ENCODE measurements at regions not wholly inside any gene's neighbourhood (a gene's known extent, or its start where the extent isn't known, plus 50 kb on each side); places are given as distances from the start of the nearest gene placed in this dataset.
"Not testable (repeated sequence)": the region's sequence is repeated elsewhere in the genome, so short reads cannot be mapped to it uniquely, and the experiment has no call there.

- DNase-seq (ENCODE audit: low read depth) = no peak
Observed at GRCh38 chr20:53668992-53669391, 75.4 kb upstream of the ZNF217 start.

GRCh38 chr20:53666144-53666543, 72.5 kb upstream of the ZNF217 start:
- DNase-seq (ENCODE audit: low read depth) = no peak

- no peak for DNase-seq (ENCODE audit: low read depth)
Observed at GRCh38 chr20:53664121-53664520, 70.5 kb upstream of the ZNF217 start.

GRCh38 chr20:53663521-53663920, 69.9 kb upstream of the ZNF217 start:
- DNase-seq (ENCODE audit: low read depth) = not testable (repeated sequence)

DNA sequence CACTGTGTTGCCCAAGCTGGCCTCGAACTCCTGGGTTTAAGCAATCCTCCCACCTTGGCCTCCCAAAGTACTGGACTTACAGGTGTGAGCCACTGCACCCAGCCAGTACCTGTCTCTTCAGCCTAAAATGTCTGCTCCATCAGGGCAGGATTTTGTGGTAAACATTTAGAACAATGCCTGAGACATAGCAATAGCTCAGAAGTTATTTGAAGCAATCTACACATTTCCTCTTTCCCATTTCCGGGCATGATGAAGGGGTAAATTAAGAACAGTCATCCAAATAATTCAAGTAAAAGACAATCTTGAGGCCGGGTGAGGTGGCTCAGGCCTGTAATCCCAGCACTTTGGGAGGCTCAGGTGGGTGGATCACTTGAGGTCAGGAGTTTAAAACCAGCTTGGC, 69.0 kb upstream of the ZNF217 start:
- DNase-seq (ENCODE audit: low read depth) = no peak

- no peak for DNase-seq (ENCODE audit: low read depth)
Observed at GRCh38 chr20:53660947-53661381, 67.3 kb upstream of the ZNF217 start.

DNA sequence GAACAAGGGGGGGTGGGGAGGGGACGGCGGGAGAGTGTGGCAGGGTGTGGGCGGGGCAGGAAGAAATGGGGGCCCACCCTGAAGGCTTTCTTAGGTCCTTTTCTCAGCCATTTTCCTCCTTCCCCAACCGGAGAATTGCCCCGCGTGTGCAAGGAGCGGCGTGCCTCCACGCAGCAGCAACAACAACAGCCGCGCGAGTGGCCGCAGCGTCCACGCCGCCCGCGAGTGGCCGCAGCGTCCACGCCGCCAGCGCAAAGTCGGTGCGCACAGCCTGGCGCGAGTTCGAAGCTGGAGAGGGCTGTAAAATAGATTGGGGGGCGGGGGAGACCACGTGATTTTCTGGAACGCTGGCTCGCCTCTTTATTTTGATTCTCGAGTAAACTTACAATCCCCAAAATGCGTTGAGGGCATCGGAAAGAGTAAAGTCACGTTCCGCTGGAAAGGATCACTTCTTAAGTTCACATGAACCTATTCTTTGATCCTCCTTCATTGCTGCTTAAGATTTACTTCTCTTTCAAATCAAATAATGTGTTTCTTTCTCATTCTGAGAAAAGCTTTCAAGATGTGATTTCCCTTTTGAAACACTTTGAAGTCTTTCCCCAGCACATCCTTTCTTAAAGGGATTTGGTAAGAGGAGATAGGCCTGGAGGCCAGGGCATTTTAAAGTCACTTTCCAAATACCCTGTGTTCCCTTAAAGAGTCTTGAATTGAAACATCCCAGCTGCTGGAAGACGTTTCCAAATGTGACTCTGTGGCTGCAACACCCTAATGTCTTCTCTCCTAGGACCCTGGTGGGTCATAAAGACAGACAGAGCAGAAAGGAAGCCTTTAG, 66.7 kb upstream of the ZNF217 start:
- peak; percentile 20 for DNase-seq (ENCODE audit: low read depth)

GRCh38 chr20:53658973-53659372, 65.3 kb upstream of the ZNF217 start:
- DNase-seq (ENCODE audit: low read depth) = no peak

GRCh38 chr20:53658322-53658721, 64.7 kb upstream of the ZNF217 start:
- DNase-seq (ENCODE audit: low read depth) = no peak

DNA sequence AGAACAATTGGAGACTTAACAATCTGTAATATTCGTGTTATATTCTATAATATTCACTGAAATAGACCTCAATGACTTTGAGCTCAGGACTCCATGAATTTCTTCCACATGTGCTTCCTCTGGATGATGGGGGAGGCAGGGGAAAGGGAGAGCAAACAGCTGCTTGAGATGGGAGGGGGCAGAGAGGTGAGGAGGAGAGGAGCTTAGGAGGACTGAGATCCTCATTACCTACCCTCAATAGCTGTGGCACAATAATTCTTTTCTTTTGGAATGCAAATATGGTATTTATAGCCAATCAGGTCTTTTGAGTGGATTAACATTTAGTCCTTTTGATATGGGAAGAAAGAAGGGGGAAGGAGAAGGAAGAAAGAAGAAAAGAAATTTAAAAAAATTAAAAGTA, 64.1 kb upstream of the ZNF217 start:
- no peak for DNase-seq (ENCODE audit: low read depth)

- DNase-seq (ENCODE audit: low read depth) = no peak
Observed at GRCh38 chr20:53657279-53657678, 63.6 kb upstream of the ZNF217 start.

DNA sequence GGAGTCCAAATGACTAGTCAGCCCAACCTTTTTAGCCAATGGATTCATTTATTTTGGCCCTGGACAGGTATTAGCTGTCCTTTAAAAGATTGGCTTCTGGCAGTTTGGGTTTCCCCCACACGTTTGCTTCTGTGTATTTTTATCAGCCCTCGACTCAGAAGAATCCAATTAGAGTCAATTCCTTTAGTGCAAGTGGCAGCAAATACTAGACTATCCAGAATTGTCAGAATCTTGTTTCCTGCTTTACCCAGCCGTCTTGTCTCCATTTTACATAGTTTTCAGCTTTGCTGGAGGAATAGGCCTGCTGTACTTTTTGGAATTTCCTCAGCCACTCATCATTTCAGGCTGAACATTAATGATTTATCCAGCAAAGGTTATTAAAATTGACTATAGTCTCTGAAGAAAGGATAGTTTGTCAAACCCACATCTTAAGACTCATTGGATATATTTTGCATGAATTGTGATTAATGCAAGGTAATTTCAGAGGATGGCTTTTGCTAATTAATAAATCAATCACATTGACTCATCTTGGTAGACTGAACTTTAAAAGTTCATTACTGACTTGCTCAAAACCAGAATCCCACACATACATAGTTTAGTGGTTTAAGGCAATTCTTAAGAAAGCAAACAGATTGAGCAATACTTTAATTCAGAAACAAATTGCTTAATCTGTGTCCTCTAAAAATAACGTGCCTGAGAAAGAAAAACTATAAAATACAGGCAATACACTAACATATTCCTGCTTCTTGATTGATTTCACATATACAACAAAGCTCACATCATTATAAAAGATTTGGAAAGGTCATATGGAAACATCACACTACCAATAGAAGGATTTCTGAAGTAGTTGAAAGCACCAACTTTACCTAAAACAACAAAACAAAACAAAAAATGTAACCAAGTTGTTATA, 62.9 kb upstream of the ZNF217 start:
- no peak for DNase-seq (ENCODE audit: low read depth)

DNA sequence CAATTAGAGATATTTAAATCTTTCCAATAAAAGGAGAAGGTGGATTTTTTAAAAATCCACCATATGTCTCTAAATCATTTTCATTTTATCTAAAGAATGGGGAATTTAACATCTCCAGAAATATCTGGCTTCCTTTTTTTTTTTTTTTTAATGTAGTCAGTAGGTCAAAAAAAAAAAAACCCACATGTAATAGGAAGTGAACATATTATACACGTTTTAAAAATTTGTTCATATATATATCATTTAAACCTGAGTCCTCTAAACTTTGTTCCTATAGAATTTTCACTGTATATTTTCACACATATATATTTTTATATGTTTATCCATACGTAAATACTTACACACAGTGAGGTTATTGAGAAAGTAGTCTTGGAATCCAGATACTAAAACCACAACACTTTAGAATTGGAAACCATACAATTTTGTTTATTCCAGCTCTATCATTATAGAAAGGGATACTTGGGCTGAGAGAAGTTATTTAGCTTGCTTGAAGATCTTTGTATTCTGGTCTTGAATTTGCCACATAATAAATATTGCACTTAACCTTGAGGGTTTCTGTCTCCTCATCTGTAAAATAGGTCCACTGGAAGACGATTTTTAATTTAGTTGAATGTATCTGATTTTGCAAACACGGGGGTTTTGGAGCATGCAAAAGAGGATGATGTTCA, 62.1 kb upstream of the ZNF217 start:
- DNase-seq (ENCODE audit: low read depth) = no peak

- DNase-seq (ENCODE audit: low read depth) = no peak
Observed at GRCh38 chr20:53654932-53655624, 61.4 kb upstream of the ZNF217 start.

- not testable (repeated sequence) for DNase-seq (ENCODE audit: low read depth)
Observed at GRCh38 chr20:53654521-53654920, 60.9 kb upstream of the ZNF217 start.

- no peak for DNase-seq (ENCODE audit: low read depth)
Observed at GRCh38 chr20:53652859-53653517, 59.3 kb upstream of the ZNF217 start.

GRCh38 chr20:53652090-53652858, 58.6 kb upstream of the ZNF217 start:
- no peak for DNase-seq (ENCODE audit: low read depth)

DNA sequence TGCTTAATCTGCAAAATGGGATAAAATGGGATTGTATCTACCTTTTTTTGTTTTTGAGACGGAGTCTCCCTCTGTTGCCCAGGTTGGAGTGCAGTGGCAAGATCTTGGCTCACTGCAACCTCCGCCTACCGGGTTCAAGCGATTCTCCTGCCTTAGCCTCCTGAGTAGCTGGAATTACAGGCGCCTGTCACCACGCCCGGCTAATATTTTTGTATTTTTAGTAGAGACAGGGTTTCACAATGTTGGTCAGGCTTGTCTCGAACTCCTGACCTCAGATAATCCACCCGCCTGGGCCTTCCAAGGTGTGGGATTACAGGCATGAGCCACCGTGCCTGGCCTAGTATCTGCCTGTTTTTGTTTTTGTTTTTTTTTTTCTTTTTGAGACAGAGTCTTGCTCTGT, 55.9 kb upstream of the ZNF217 start:
- not testable (repeated sequence) for DNase-seq (ENCODE audit: low read depth)

- DNase-seq (ENCODE audit: low read depth) = no peak
Observed at GRCh38 chr20:53647286-53647821, 53.7 kb upstream of the ZNF217 start.

DNA sequence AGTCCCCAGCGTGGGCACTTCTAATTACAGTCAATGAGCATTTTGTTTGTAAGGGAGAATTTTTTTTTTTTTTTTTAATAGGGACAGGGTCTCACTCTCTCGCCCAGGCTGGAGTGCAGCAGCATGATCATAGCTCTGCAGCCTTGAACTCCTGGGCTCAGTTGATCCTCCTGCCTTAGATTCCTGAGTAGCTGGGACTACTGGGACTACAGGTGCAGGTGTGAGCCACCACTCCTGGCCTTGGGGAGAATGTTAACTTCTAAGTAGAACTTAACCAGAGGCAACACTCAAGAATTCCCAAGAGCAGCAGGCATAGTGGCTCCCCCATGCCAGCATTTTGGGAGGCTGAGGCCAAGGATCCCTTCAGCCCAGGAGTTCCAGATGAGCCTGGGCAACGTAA, 52.9 kb upstream of the ZNF217 start:
- DNase-seq (ENCODE audit: low read depth) = no peak
